DOHH2 (cell line): ENCODE measurements at regions not wholly inside any gene's neighbourhood (a gene's known extent, or its start where the extent isn't known, plus 50 kb on each side); places are given as distances from the start of the nearest gene placed in this dataset.

Experiments used
- EZH2phosphoT487 ChIP-seq: fragments of 200-600 bp; sonication (generic); IDR thresholded peaks from 2 replicates; pipeline ENCODE4 v1.6.1; 2017; ENCODE audit warnings: borderline replicate concordance, mild to moderate bottlenecking, antibody characterized with exemption, low read length, moderate library complexity, mixed read lengths
- TF ChIP-seq, protein P1 (sequence below): fragments of 200-600 bp; sonication (generic); IDR thresholded peaks from one replicate; pipeline ENCODE4 v1.5.1; 2014; ENCODE audit warnings: antibody characterized with exemption, mild to moderate bottlenecking, low read depth, low read length; ENCODE audit not compliant: poor library complexity, severe bottlenecking

DNA sequence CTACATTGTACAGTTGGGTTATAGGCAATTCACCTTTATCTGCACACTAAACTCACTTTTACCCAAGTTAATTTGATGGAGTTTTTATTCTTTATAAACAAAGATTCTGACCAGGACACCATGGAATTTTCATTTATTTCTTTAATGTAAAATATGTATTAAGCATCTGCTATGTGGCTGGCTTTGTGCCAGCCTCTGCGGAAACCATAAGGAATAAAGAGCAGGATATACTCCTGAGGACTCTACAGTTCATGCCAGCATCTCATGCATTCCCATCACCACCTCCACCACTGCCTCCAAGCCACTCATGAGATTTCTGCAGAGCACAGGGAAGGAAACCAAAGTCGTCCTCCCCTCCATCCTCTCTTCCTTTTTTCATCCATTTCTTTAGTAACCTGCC is 100.0 kb upstream of the DBX1 start:
- TF ChIP-seq, protein P1, sequence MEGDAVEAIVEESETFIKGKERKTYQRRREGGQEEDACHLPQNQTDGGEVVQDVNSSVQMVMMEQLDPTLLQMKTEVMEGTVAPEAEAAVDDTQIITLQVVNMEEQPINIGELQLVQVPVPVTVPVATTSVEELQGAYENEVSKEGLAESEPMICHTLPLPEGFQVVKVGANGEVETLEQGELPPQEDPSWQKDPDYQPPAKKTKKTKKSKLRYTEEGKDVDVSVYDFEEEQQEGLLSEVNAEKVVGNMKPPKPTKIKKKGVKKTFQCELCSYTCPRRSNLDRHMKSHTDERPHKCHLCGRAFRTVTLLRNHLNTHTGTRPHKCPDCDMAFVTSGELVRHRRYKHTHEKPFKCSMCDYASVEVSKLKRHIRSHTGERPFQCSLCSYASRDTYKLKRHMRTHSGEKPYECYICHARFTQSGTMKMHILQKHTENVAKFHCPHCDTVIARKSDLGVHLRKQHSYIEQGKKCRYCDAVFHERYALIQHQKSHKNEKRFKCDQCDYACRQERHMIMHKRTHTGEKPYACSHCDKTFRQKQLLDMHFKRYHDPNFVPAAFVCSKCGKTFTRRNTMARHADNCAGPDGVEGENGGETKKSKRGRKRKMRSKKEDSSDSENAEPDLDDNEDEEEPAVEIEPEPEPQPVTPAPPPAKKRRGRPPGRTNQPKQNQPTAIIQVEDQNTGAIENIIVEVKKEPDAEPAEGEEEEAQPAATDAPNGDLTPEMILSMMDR, result no peak
- TF ChIP-seq EZH2phosphoT487, result no peak
